PFSK-1 (cell line): ENCODE measurements at regions not wholly inside any gene's neighbourhood (a gene's known extent, or its start where the extent isn't known, plus 50 kb on each side); places are given as distances from the start of the nearest gene placed in this dataset.

Experiments used
- FOXP2 ChIP-seq: optimal IDR thresholded peaks from 2 replicates; pipeline ENCODE3; 2011; ENCODE audit warnings: borderline replicate concordance, control low read depth, inconsistent platforms; ENCODE audit not compliant: insufficient read depth; ENCODE audit errors: extremely low read length, extremely low read depth
- POLR2AphosphoS5 ChIP-seq: IDR thresholded peaks from 2 replicates; pipeline ENCODE4 v1.6.1; 2012; ENCODE audit warnings: low read depth, mild to moderate bottlenecking, control low read depth, low read length, moderate library complexity
- SIN3A ChIP-seq: IDR thresholded peaks from 2 replicates; pipeline ENCODE4 v1.6.1; 2012; ENCODE audit warnings: mild to moderate bottlenecking, low read length, moderate library complexity, borderline replicate concordance; ENCODE audit not compliant: insufficient read depth
- TAF1 ChIP-seq: IDR thresholded peaks from 2 replicates; pipeline ENCODE4 v1.6.1; 2012; ENCODE audit warnings: low read length, control low read depth, borderline replicate concordance; ENCODE audit not compliant: insufficient read depth
- TF ChIP-seq, protein P1 (sequence below), 2 experiments: IDR thresholded peaks; 2 replicates each; pipeline versions ENCODE4 v1.6.1 to v1.8.0; 2011 to 2012; ENCODE audit warnings: low read depth in 2 of 2, low read length in 2 of 2, control low read depth in 1 of 2, inconsistent platforms in 1 of 2, mild to moderate bottlenecking in 1 of 2, moderate library complexity in 1 of 2; ENCODE audit not compliant: insufficient read depth in 1 of 2

DNA sequence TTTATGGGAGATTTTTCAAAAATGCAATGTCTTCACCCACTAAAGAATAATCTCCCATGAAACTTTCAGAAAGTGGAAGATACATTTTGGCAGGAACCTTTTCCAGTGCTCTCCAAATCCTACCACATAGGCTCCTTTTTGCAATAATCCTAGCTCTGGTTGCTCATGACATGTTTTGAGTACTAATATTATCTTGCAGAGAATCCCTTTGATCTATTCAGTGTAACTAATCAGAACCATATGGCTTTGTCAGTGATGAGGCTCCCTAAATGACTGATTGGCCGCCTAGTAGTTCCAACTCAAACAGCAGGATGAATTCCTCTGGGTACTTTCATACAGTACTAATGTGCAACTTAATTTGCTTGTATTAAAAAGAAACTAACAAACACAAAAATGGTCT is 544.0 kb upstream of the FAM98A start:
- no peak for TF ChIP-seq TAF1
- TF ChIP-seq, protein P1, sequence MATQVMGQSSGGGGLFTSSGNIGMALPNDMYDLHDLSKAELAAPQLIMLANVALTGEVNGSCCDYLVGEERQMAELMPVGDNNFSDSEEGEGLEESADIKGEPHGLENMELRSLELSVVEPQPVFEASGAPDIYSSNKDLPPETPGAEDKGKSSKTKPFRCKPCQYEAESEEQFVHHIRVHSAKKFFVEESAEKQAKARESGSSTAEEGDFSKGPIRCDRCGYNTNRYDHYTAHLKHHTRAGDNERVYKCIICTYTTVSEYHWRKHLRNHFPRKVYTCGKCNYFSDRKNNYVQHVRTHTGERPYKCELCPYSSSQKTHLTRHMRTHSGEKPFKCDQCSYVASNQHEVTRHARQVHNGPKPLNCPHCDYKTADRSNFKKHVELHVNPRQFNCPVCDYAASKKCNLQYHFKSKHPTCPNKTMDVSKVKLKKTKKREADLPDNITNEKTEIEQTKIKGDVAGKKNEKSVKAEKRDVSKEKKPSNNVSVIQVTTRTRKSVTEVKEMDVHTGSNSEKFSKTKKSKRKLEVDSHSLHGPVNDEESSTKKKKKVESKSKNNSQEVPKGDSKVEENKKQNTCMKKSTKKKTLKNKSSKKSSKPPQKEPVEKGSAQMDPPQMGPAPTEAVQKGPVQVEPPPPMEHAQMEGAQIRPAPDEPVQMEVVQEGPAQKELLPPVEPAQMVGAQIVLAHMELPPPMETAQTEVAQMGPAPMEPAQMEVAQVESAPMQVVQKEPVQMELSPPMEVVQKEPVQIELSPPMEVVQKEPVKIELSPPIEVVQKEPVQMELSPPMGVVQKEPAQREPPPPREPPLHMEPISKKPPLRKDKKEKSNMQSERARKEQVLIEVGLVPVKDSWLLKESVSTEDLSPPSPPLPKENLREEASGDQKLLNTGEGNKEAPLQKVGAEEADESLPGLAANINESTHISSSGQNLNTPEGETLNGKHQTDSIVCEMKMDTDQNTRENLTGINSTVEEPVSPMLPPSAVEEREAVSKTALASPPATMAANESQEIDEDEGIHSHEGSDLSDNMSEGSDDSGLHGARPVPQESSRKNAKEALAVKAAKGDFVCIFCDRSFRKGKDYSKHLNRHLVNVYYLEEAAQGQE (IDR thresholded peaks at IDR 0.05; ENCODE audit: insufficient read depth in 1 of 2, low read depth in 2 of 2, low read length in 2 of 2), result no peak
- TF ChIP-seq POLR2AphosphoS5, result no peak
- TF ChIP-seq FOXP2, result no peak
- TF ChIP-seq SIN3A, result no peak

DNA sequence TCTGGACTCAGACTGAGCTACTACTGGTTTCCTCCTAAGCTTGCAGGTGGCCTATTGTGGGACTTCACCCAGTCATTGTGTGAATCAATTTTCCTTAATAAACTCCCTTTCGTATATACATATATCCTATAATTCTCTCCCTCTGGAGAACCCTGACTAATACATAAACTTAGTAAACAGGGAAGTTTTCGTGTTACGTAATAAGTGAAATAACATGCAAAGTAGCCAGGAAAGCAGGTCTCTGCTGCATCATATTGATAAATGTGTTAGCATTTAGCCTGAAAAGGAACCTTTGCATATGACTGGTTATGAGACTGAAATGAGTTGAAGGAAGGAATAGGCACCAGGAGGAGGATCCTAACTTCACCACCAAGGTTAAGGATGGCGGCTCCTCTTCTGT is 527.2 kb upstream of the FAM98A start:
- TF ChIP-seq, protein P1 (IDR thresholded peaks at IDR 0.05; ENCODE audit: insufficient read depth in 1 of 2, low read depth in 2 of 2, low read length in 2 of 2), result no peak
- TF ChIP-seq FOXP2, result no peak
- no peak for TF ChIP-seq TAF1
- TF ChIP-seq SIN3A, result no peak

DNA sequence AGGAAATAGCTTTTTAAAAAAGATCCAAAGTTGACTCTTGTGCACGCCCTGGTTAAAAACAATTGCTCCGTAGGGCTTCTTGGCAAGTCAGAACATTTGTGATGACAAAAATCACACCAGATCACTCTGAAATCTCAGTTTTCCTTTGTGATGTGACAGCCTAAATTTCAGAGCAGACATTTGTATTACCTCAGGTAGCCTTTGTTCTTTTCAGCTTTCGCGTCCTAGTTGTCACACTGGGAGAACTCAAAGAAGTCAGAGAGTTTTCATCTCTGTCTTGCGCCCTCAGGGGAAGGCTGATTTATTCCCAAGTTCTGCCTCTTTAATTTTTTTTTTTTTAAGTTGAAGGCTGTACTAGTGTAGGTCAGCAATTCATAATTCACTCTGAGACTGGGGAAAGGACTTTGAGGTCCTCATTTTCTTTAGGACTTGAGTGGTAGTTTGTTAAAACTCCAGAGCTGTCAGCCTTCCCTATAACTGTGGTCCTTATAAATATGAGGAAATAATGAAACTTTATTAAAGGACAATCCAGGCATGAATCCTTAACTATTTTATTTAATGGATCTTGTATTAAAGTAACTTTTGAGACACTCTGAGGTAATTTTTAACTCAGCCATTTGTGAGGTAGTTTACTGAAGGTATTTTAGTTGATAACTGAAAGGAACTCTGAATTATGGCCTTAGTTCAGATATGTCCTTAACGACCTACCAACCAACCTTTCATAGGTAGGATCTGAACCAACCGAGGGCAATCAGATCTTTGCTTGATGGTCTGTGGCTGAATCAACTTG is 525.1 kb upstream of the FAM98A start:
- TF ChIP-seq, protein P1 (IDR thresholded peaks at IDR 0.05; ENCODE audit: insufficient read depth in 1 of 2, low read depth in 2 of 2, low read length in 2 of 2), result no peak
- TF ChIP-seq FOXP2, result no peak
- TF ChIP-seq TAF1, result no peak
- TF ChIP-seq SIN3A, result no peak
- no peak for TF ChIP-seq POLR2AphosphoS5

DNA sequence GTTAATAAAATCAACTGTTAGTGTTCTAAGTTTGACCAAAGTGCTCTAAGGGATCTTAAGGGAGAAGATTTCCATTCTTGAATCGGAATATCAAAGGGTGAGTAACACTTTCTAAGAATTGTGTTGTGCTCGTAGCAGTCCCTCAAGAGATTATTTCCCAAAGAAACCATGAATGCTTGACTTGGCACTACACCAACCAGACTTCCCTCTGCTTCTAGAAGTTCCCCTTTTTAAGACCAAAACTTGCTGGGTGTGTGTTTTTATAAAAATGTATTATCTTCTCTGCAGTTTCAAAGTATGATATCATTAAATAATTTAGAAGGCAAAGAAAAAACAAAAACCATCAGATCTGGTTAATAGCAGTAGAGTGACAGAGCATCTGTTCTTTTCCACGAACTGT is 522.0 kb upstream of the FAM98A start:
- no peak for TF ChIP-seq FOXP2
- TF ChIP-seq, protein P1 (IDR thresholded peaks at IDR 0.05; ENCODE audit: insufficient read depth in 1 of 2, low read depth in 2 of 2, low read length in 2 of 2), result no peak
- no peak for TF ChIP-seq SIN3A
- no peak for TF ChIP-seq POLR2AphosphoS5
- TF ChIP-seq TAF1, result no peak
